ENCODE measurements at regions not wholly inside any gene's neighbourhood (a gene's known extent, or its start where the extent isn't known, plus 50 kb on each side); places are given as distances from the start of the nearest gene placed in this dataset.

DNA sequence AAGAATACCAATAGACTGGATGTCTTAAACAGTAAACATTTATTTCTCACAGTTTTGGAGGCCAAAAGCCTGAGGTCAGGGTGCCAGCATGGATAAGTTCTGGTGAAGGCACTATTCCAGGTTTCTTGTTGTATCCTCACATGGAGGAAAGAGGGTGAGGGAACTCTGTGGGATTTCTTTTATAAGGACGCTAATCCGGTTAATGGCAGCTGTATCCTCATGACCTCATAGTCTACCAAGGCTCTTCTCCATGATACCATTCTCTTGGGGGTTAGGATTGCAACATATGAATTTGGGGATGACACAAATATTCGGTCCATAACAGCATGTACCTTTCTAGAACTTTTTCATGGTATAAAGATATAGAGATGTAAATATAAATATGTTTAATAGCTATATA lies 412.0 kb downstream of the LMO7 start:
- 82% methylated on average over 3 of the region's 3 CpGs for WGBS
- H3K27me3 ChIP-seq (ENCODE audit: control insufficient read depth in 4 of 4, insufficient read depth in 4 of 4, low read length in 3 of 4) = no peaks in the 10 kb centered on the region
- H3K4me1 ChIP-seq (ENCODE audit: control insufficient read depth in 4 of 4, insufficient read depth in 4 of 4, low read length in 3 of 4) = no peaks in the 10 kb centered on the region
- H3K27ac ChIP-seq (ENCODE audit: low read depth in 1 of 2, low read length in 2 of 2) = no peak overlapping the region
- no peak overlapping the region for H3K9ac ChIP-seq (ENCODE audit: low read depth in 1 of 2, low read length in 2 of 2)
- no peaks in the 10 kb centered on the region for H3K9me3 ChIP-seq (ENCODE audit: control insufficient read depth in 4 of 4, low read length in 3 of 4)
- no peak overlapping the region for H3K4me3 ChIP-seq (ENCODE audit: low read depth in 1 of 3, low read length in 3 of 3)
- no peaks in the 10 kb centered on the region for H3K36me3 ChIP-seq (ENCODE audit: control insufficient read depth in 4 of 4, insufficient read depth in 3 of 4, low read depth in 1 of 4, low read length in 3 of 4)
- DNase-seq (ENCODE audit: low spot score) = no peak
- TF ChIP-seq EGR1 (IDR thresholded peaks at IDR 0.05; ENCODE audit: low read depth in 2 of 2) (no peak), RAD21 (IDR thresholded peaks at IDR 0.05) (no peak), YY1 (IDR thresholded peaks at IDR 0.05) (no peak), JUND (IDR thresholded peaks at IDR 0.05) (no peak), HNF4A (conservative IDR thresholded peaks at IDR 0.05) (no peak), SP1 (IDR thresholded peaks at IDR 0.05) (no peak), TAF1 (conservative IDR thresholded peaks at IDR 0.05) (no peak), FOXA2 (IDR thresholded peaks at IDR 0.05) (no peak), NR2F2 (IDR thresholded peaks at IDR 0.05) (no peak), FOXA1 (IDR thresholded peaks at IDR 0.05) (no peak), GABPA (IDR thresholded peaks at IDR 0.05 in 1 of 2, conservative IDR thresholded peaks at IDR 0.05 in 1 of 2) (no peak), HNF4G (IDR thresholded peaks at IDR 0.05) (no peak), RXRA (IDR thresholded peaks at IDR 0.05) (no peak)
- TF ChIP-seq, protein P1, sequence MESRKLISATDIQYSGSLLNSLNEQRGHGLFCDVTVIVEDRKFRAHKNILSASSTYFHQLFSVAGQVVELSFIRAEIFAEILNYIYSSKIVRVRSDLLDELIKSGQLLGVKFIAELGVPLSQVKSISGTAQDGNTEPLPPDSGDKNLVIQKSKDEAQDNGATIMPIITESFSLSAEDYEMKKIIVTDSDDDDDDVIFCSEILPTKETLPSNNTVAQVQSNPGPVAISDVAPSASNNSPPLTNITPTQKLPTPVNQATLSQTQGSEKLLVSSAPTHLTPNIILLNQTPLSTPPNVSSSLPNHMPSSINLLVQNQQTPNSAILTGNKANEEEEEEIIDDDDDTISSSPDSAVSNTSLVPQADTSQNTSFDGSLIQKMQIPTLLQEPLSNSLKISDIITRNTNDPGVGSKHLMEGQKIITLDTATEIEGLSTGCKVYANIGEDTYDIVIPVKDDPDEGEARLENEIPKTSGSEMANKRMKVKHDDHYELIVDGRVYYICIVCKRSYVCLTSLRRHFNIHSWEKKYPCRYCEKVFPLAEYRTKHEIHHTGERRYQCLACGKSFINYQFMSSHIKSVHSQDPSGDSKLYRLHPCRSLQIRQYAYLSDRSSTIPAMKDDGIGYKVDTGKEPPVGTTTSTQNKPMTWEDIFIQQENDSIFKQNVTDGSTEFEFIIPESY (IDR thresholded peaks at IDR 0.05) = no peak
- TF ChIP-seq, protein P2, sequence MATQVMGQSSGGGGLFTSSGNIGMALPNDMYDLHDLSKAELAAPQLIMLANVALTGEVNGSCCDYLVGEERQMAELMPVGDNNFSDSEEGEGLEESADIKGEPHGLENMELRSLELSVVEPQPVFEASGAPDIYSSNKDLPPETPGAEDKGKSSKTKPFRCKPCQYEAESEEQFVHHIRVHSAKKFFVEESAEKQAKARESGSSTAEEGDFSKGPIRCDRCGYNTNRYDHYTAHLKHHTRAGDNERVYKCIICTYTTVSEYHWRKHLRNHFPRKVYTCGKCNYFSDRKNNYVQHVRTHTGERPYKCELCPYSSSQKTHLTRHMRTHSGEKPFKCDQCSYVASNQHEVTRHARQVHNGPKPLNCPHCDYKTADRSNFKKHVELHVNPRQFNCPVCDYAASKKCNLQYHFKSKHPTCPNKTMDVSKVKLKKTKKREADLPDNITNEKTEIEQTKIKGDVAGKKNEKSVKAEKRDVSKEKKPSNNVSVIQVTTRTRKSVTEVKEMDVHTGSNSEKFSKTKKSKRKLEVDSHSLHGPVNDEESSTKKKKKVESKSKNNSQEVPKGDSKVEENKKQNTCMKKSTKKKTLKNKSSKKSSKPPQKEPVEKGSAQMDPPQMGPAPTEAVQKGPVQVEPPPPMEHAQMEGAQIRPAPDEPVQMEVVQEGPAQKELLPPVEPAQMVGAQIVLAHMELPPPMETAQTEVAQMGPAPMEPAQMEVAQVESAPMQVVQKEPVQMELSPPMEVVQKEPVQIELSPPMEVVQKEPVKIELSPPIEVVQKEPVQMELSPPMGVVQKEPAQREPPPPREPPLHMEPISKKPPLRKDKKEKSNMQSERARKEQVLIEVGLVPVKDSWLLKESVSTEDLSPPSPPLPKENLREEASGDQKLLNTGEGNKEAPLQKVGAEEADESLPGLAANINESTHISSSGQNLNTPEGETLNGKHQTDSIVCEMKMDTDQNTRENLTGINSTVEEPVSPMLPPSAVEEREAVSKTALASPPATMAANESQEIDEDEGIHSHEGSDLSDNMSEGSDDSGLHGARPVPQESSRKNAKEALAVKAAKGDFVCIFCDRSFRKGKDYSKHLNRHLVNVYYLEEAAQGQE (IDR thresholded peaks at IDR 0.05) = no peak
- TF ChIP-seq, protein P3, sequence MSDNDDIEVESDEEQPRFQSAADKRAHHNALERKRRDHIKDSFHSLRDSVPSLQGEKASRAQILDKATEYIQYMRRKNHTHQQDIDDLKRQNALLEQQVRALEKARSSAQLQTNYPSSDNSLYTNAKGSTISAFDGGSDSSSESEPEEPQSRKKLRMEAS (IDR thresholded peaks at IDR 0.05) = no peak
- TF ChIP-seq, protein P4, sequence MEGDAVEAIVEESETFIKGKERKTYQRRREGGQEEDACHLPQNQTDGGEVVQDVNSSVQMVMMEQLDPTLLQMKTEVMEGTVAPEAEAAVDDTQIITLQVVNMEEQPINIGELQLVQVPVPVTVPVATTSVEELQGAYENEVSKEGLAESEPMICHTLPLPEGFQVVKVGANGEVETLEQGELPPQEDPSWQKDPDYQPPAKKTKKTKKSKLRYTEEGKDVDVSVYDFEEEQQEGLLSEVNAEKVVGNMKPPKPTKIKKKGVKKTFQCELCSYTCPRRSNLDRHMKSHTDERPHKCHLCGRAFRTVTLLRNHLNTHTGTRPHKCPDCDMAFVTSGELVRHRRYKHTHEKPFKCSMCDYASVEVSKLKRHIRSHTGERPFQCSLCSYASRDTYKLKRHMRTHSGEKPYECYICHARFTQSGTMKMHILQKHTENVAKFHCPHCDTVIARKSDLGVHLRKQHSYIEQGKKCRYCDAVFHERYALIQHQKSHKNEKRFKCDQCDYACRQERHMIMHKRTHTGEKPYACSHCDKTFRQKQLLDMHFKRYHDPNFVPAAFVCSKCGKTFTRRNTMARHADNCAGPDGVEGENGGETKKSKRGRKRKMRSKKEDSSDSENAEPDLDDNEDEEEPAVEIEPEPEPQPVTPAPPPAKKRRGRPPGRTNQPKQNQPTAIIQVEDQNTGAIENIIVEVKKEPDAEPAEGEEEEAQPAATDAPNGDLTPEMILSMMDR (IDR thresholded peaks at IDR 0.05; ENCODE audit: low read depth, low read length, missing input control) = no peak
- TF ChIP-seq, protein P5, sequence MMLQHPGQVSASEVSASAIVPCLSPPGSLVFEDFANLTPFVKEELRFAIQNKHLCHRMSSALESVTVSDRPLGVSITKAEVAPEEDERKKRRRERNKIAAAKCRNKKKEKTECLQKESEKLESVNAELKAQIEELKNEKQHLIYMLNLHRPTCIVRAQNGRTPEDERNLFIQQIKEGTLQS (IDR thresholded peaks at IDR 0.05) = no peak

All from liver (tissue), 8 donors.